NCI-H446 (cell line): ENCODE measurements at regions not wholly inside any gene's neighbourhood (a gene's known extent, or its start where the extent isn't known, plus 50 kb on each side); places are given as distances from the start of the nearest gene placed in this dataset.
"Not testable (repeated sequence)": the region's sequence is repeated elsewhere in the genome, so short reads cannot be mapped to it uniquely, and the experiment has no call there.

Experiments
- DNase-seq, 2 experiments: peaks; one replicate each; lab custom pipeline; 2025; lab: John Stamatoyannopoulos, UW

- DNase-seq: not testable (repeated sequence)
Observed at GRCh38 chr7:9919-10318, 182.5 kb upstream of the FAM20C start.

- not testable (repeated sequence) for DNase-seq
Observed at GRCh38 chr7:32565-33280, 159.6 kb upstream of the FAM20C start.

- DNase-seq: not testable (repeated sequence)
Observed at GRCh38 chr7:35121-35541, 157.2 kb upstream of the FAM20C start.

- DNase-seq: not testable (repeated sequence)
Observed at GRCh38 chr7:36539-36938, 155.8 kb upstream of the FAM20C start.

- DNase-seq: not testable (repeated sequence)
Observed at GRCh38 chr7:37656-38055, 154.7 kb upstream of the FAM20C start.

- not testable (repeated sequence) for DNase-seq
Observed at GRCh38 chr7:38444-38843, 153.9 kb upstream of the FAM20C start.

GRCh38 chr7:39984-40740, 152.2 kb upstream of the FAM20C start:
- DNase-seq: not testable (repeated sequence)

GRCh38 chr7:40799-41750, 151.3 kb upstream of the FAM20C start:
- no peak for DNase-seq

GRCh38 chr7:41917-42565, 150.3 kb upstream of the FAM20C start:
- DNase-seq: no peak

GRCh38 chr7:43791-44540, 148.4 kb upstream of the FAM20C start:
- no peak for DNase-seq

- DNase-seq: no peak
Observed at GRCh38 chr7:44541-44896, 147.9 kb upstream of the FAM20C start.

- no peak for DNase-seq
Observed at GRCh38 chr7:45106-46090, 147.0 kb upstream of the FAM20C start.

GRCh38 chr7:46123-46829, 146.1 kb upstream of the FAM20C start:
- no peak for DNase-seq

GRCh38 chr7:46830-47140, 145.6 kb upstream of the FAM20C start:
- DNase-seq: no peak

- DNase-seq: no peak
Observed at GRCh38 chr7:51456-52068, 140.8 kb upstream of the FAM20C start.

GRCh38 chr7:52100-52499, 140.3 kb upstream of the FAM20C start:
- no peak for DNase-seq

GRCh38 chr7:53531-53930, 138.8 kb upstream of the FAM20C start:
- no peak for DNase-seq

- no peak for DNase-seq
Observed at GRCh38 chr7:54615-55014, 137.8 kb upstream of the FAM20C start.

GRCh38 chr7:55690-56248, 136.6 kb upstream of the FAM20C start:
- no peak for DNase-seq
